GM12878 (cell line): ENCODE measurements at regions not wholly inside any gene's neighbourhood (a gene's known extent, or its start where the extent isn't known, plus 50 kb on each side); places are given as distances from the start of the nearest gene placed in this dataset.

Source experiments
- ATAC-seq: fragments of 200-7000 bp; cut with Tn5 transposase; 3 replicates; pipeline ENCODE4 v1.9.1; 2020; ENCODE audit warnings: mild to moderate bottlenecking, moderate library complexity
- BruUV-seq: library from RNA; stranded (reverse); fragments of 400-500 nt; replicated peaks from 2 replicates; lab custom pipeline; 2021; lab: Mats Ljungman, UMichigan
- CTCF ChIA-PET: fragments of 300-600 bp; sonication (Branson Sonifier 250); formaldehyde crosslinking; extraction: SDS; loops from one replicate; lab custom pipeline; 2021; ENCODE audit warnings: inconsistent platforms; lab: Yijun Ruan, JAX
- POLR2A ChIA-PET: fragments of 350-600 bp; formaldehyde crosslinking; extraction: SDS; loops from one replicate; lab custom pipeline; 2021; ENCODE audit warnings: inconsistent platforms; lab: Charles Lee
- RAD21 ChIA-PET: fragments of 300-600 bp; sonication (Branson Sonifier 250); formaldehyde crosslinking; loops from one replicate; lab custom pipeline; 2023; ENCODE audit warnings: antibody characterized with exemption; ENCODE audit not compliant: unreplicated experiment; lab: Charles Lee
- SMC1A ChIA-PET: fragments of 300-600 bp; sonication (Branson Sonifier 250); formaldehyde crosslinking; loops from one replicate; lab custom pipeline; 2023; ENCODE audit not compliant: unreplicated experiment, uncharacterized antibody; lab: Charles Lee
- DNase-seq: peaks from one replicate; pipeline ENCODE4 v3.0.0-alpha.2; 2011; ENCODE audit warnings: low read depth, low spot score
- FAIRE-seq: peaks from 3 replicates; lab custom pipeline; 2011; peaks lifted over from hg19 to GRCh38; lab: Jason Lieb, UNC
- H2AFZ ChIP-seq: 2 replicates; pipeline ENCODE4 v1.6.0; 2011; ENCODE audit warnings: low read depth, low read length, control low read depth; ENCODE audit not compliant: control insufficient read depth
- H3K27ac ChIP-seq: 2 replicates; pipeline ENCODE4 v1.5.1; 2011; ENCODE audit warnings: control low read depth; ENCODE audit not compliant: control insufficient read depth, insufficient read depth
- H3K27me3 ChIP-seq, 2 experiments: replicated peaks in 1 of 2; 2 replicates each; pipeline versions ENCODE4 v1.6.0 to v1.6.1; 2011; ENCODE audit warnings: low read length in 1 of 2; ENCODE audit not compliant: control insufficient read depth in 2 of 2, insufficient read depth in 2 of 2
- H3K36me3 ChIP-seq, 2 experiments: 2 replicates each; pipeline ENCODE4 v1.5.1; 2011; ENCODE audit warnings: low read length in 1 of 2; ENCODE audit not compliant: control insufficient read depth in 2 of 2, insufficient read depth in 2 of 2
- H3K4me1 ChIP-seq: 2 replicates; pipeline ENCODE4 v1.6.1; 2011; ENCODE audit warnings: mild to moderate bottlenecking, low read length, moderate library complexity, mixed read lengths; ENCODE audit not compliant: control insufficient read depth, insufficient read depth
- H3K4me2 ChIP-seq: 2 replicates; pipeline ENCODE4 v1.6.0; 2011; ENCODE audit warnings: control low read depth; ENCODE audit not compliant: control insufficient read depth, insufficient read depth
- H3K4me3 ChIP-seq: fragments of 200-600 bp; sonication (generic); 2 replicates; pipeline ENCODE4 v1.5.1; 2016
- H3K79me2 ChIP-seq: 2 replicates; pipeline ENCODE4 v1.6.0; 2011; ENCODE audit warnings: low read length; ENCODE audit not compliant: control insufficient read depth, insufficient read depth
- H3K9ac ChIP-seq: 2 replicates; pipeline ENCODE4 v1.8.0; 2011; ENCODE audit warnings: low read length, control low read depth, mixed read lengths; ENCODE audit not compliant: control insufficient read depth, insufficient read depth
- H3K9me3 ChIP-seq: replicated peaks from 3 replicates; pipeline ENCODE4 v1.5.1; 2011; ENCODE audit warnings: mild to moderate bottlenecking, low read length; ENCODE audit not compliant: control insufficient read depth, insufficient read depth
- H4K20me1 ChIP-seq: 2 replicates; pipeline ENCODE4 v1.6.0; 2011; ENCODE audit not compliant: control insufficient read depth, insufficient read depth
- BACH1 ChIP-seq: fragments of 450-650 bp; IDR thresholded peaks from 2 replicates; pipeline ENCODE4 v1.6.1; 2017; ENCODE audit warnings: mild to moderate bottlenecking, borderline replicate concordance
- BMI1 ChIP-seq: fragments of 450-650 bp; IDR thresholded peaks from 2 replicates; pipeline ENCODE4 v1.6.1; 2016; ENCODE audit warnings: mild to moderate bottlenecking, moderate library complexity, borderline replicate concordance
- FOXK2 ChIP-seq: fragments of 450-650 bp; IDR thresholded peaks from 2 replicates; pipeline ENCODE4 v1.6.1; 2017; ENCODE audit warnings: mild to moderate bottlenecking, moderate library complexity
- FOXM1 ChIP-seq: IDR thresholded peaks from 2 replicates; pipeline ENCODE4 v1.6.1; 2012; ENCODE audit warnings: low read depth, mild to moderate bottlenecking, inconsistent platforms, low read length, moderate library complexity
- GATAD2B ChIP-seq: fragments of 450-650 bp; conservative IDR thresholded peaks from 2 replicates; pipeline ENCODE4 v1.6.1; 2017; ENCODE audit warnings: low read depth, mild to moderate bottlenecking, moderate library complexity
- NR2F1 ChIP-seq: fragments of 450-650 bp; conservative IDR thresholded peaks from 2 replicates; pipeline ENCODE4 v1.6.1; 2017; ENCODE audit warnings: mild to moderate bottlenecking
- PKNOX1 ChIP-seq: fragments of 450-650 bp; IDR thresholded peaks from 2 replicates; pipeline ENCODE4 v1.6.1; 2016; ENCODE audit warnings: mild to moderate bottlenecking
- RELA ChIP-seq: fragments of 450-650 bp; IDR thresholded peaks from 2 replicates; pipeline ENCODE4 v1.8.0; 2014; ENCODE audit warnings: borderline replicate concordance; ENCODE audit not compliant: partially characterized antibody
- SIN3A ChIP-seq: IDR thresholded peaks from 2 replicates; pipeline ENCODE4 v1.6.1; 2012; ENCODE audit warnings: low read depth, low read length, improper control_type of control experiment
- SMAD5 ChIP-seq: IDR thresholded peaks from 2 replicates; pipeline ENCODE4 v1.6.1; 2016; ENCODE audit warnings: antibody characterized with exemption, low read depth
- SRF ChIP-seq, 2 experiments: IDR thresholded peaks; 2 replicates each; pipeline ENCODE4 v1.6.1; 2011; ENCODE audit warnings: low read depth in 2 of 2, low read length in 2 of 2, mild to moderate bottlenecking in 1 of 2, moderate library complexity in 1 of 2
- TCF3 ChIP-seq: IDR thresholded peaks from 2 replicates; pipeline ENCODE4 v1.6.1; 2012; ENCODE audit warnings: low read depth, mild to moderate bottlenecking, low read length, borderline replicate concordance; ENCODE audit not compliant: insufficient read depth
- ZNF622 ChIP-seq: fragments of 450-650 bp; IDR thresholded peaks from 2 replicates; pipeline ENCODE4 v1.6.1; 2017; ENCODE audit warnings: mild to moderate bottlenecking, inconsistent platforms
- WGBS: methylation state at CpG from one replicate; pipeline ENCODE4 v1.1.6; 2016; ENCODE audit warnings: low lambda C conversion rate; ENCODE audit not compliant: insufficient replicate concordance, insufficient coverage; ENCODE audit errors: missing lambda C conversion rate; 5-methylcytosine and 5-hydroxymethylcytosine counted together
- in situ Hi-C: fragments of 300-500 bp; cut with MboI; formaldehyde crosslinking; loops from 9 replicates; pipeline ENCODE4 v1.14.3; 2018; ENCODE audit warnings: mixed read lengths
- intact Hi-C: fragments of 100-400 bp; cut with micrococcal nuclease; formaldehyde crosslinking; loops from one replicate; pipeline ENCODE4 v1.14.2; 2022; ENCODE audit not compliant: unreplicated experiment
- TF ChIP-seq, protein P1 (sequence below): fragments of 450-650 bp; IDR thresholded peaks from 2 replicates; pipeline ENCODE4 v1.6.1; 2017; ENCODE audit warnings: antibody characterized with exemption, mild to moderate bottlenecking, moderate library complexity
- TF ChIP-seq, protein P2 (sequence below): fragments of 450-650 bp; conservative IDR thresholded peaks from 2 replicates; pipeline ENCODE4 v1.6.1; 2017; ENCODE audit warnings: mild to moderate bottlenecking, moderate library complexity
- TF ChIP-seq, protein P3 (sequence below): fragments of 450-650 bp; formaldehyde crosslinking; IDR thresholded peaks from 2 replicates; pipeline ENCODE4 v1.4.0; 2020; ENCODE audit warnings: mild to moderate bottlenecking, moderate library complexity

DNA sequence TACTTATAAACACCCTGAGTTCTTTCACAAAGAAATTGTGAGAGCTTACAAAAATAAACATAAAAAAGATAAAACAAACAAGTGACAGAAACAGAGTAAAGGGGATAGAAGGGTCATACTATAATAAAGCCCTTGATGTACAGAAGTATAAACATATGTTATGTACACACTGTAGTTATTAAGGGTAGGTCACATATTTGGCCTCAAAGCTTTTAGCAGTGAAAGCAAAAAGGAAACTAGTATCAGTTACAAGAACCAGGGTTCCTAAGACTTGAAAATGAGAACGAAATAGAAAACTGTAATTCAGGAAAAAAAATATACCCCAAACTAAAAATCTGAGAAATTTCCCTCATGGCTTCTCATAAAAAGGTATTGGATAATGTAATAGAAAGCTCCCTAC is 380.6 kb downstream of the HDGFL1 start:
- Histone ChIP-seq H3K9me3 (no peaks in the 10 kb centered on the region; the same call in 2 of the 3 replicates), H2AFZ (no peak overlapping the region), H3K36me3 (no peaks in the 10 kb centered on the region), H3K4me2 (no peak overlapping the region), H4K20me1 (no peaks in the 10 kb centered on the region), H3K27me3 (no peaks in the 10 kb centered on the region), H3K4me3 (no peak overlapping the region), H3K79me2 (no peaks in the 10 kb centered on the region), H3K4me1 (no peaks in the 10 kb centered on the region), H3K9ac (no peak overlapping the region), H3K27ac (no peak overlapping the region)
- 36% methylated on average over 1 of the region's 1 CpG for WGBS
- no peak for DNase-seq
- intact Hi-C loops, result no loop called here
- no peak for FAIRE-seq
- CTCF ChIA-PET, result interaction anchor here (0.9 kb wide), 1 partner anchor 16 kb away, joined by 4 read pairs; no protein-coding TSS in a partner anchor
- POLR2A ChIA-PET, result no interaction called here
- no TSS peak for BruUV-seq
- no peak for ATAC-seq
- RAD21 ChIA-PET, result no interaction called here
- in situ Hi-C loops, result no loop called here
- SMC1A ChIA-PET, result interaction anchor here (1.3 to 1.6 kb wide), 4 partner anchors 9 to 62 kb away, joined by 3 to 7 read pairs (median 4); no protein-coding TSS in a partner anchor
- TF ChIP-seq FOXK2, result no peak
- TF ChIP-seq BACH1, result no peak
- TF ChIP-seq FOXM1, result no peak
- no peak for TF ChIP-seq GATAD2B
- TF ChIP-seq, protein P1, sequence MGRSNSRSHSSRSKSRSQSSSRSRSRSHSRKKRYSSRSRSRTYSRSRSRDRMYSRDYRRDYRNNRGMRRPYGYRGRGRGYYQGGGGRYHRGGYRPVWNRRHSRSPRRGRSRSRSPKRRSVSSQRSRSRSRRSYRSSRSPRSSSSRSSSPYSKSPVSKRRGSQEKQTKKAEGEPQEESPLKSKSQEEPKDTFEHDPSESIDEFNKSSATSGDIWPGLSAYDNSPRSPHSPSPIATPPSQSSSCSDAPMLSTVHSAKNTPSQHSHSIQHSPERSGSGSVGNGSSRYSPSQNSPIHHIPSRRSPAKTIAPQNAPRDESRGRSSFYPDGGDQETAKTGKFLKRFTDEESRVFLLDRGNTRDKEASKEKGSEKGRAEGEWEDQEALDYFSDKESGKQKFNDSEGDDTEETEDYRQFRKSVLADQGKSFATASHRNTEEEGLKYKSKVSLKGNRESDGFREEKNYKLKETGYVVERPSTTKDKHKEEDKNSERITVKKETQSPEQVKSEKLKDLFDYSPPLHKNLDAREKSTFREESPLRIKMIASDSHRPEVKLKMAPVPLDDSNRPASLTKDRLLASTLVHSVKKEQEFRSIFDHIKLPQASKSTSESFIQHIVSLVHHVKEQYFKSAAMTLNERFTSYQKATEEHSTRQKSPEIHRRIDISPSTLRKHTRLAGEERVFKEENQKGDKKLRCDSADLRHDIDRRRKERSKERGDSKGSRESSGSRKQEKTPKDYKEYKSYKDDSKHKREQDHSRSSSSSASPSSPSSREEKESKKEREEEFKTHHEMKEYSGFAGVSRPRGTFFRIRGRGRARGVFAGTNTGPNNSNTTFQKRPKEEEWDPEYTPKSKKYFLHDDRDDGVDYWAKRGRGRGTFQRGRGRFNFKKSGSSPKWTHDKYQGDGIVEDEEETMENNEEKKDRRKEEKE, result no peak
- TF ChIP-seq TCF3, result no peak
- no peak for TF ChIP-seq SIN3A
- TF ChIP-seq SRF (IDR thresholded peaks at IDR 0.05; ENCODE audit: low read depth in 2 of 2, low read length in 2 of 2), result no peak
- no peak for TF ChIP-seq NR2F1
- TF ChIP-seq BMI1, result no peak
- TF ChIP-seq PKNOX1, result no peak
- no peak for TF ChIP-seq RELA
- no peak for TF ChIP-seq ZNF622
- no peak for TF ChIP-seq SMAD5
- TF ChIP-seq, protein P2, sequence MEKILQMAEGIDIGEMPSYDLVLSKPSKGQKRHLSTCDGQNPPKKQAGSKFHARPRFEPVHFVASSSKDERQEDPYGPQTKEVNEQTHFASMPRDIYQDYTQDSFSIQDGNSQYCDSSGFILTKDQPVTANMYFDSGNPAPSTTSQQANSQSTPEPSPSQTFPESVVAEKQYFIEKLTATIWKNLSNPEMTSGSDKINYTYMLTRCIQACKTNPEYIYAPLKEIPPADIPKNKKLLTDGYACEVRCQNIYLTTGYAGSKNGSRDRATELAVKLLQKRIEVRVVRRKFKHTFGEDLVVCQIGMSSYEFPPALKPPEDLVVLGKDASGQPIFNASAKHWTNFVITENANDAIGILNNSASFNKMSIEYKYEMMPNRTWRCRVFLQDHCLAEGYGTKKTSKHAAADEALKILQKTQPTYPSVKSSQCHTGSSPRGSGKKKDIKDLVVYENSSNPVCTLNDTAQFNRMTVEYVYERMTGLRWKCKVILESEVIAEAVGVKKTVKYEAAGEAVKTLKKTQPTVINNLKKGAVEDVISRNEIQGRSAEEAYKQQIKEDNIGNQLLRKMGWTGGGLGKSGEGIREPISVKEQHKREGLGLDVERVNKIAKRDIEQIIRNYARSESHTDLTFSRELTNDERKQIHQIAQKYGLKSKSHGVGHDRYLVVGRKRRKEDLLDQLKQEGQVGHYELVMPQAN, result no peak
- TF ChIP-seq, protein P3, sequence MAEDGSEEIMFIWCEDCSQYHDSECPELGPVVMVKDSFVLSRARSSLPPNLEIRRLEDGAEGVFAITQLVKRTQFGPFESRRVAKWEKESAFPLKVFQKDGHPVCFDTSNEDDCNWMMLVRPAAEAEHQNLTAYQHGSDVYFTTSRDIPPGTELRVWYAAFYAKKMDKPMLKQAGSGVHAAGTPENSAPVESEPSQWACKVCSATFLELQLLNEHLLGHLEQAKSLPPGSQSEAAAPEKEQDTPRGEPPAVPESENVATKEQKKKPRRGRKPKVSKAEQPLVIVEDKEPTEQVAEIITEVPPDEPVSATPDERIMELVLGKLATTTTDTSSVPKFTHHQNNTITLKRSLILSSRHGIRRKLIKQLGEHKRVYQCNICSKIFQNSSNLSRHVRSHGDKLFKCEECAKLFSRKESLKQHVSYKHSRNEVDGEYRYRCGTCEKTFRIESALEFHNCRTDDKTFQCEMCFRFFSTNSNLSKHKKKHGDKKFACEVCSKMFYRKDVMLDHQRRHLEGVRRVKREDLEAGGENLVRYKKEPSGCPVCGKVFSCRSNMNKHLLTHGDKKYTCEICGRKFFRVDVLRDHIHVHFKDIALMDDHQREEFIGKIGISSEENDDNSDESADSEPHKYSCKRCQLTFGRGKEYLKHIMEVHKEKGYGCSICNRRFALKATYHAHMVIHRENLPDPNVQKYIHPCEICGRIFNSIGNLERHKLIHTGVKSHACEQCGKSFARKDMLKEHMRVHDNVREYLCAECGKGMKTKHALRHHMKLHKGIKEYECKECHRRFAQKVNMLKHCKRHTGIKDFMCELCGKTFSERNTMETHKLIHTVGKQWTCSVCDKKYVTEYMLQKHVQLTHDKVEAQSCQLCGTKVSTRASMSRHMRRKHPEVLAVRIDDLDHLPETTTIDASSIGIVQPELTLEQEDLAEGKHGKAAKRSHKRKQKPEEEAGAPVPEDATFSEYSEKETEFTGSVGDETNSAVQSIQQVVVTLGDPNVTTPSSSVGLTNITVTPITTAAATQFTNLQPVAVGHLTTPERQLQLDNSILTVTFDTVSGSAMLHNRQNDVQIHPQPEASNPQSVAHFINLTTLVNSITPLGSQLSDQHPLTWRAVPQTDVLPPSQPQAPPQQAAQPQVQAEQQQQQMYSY (CRISPR knock-in tag), result no peak
